ENCODE measurements at regions not wholly inside any gene's neighbourhood (a gene's known extent, or its start where the extent isn't known, plus 50 kb on each side); places are given as distances from the start of the nearest gene placed in this dataset.

- TF ChIP-seq TSHZ2 (CRISPR knock-in tag; IDR thresholded peaks at IDR 0.05) = no peak
- TF ChIP-seq CSDC2 (CRISPR knock-in tag; IDR thresholded peaks at IDR 0.05) = no peak
- TF ChIP-seq ZC3H10 (CRISPR knock-in tag; IDR thresholded peaks at IDR 0.05) = no peak
- TF ChIP-seq POU6F1 (CRISPR knock-in tag; IDR thresholded peaks at IDR 0.05; ENCODE audit: borderline replicate concordance, low read depth) = no peak
Observed at GRCh38 chr1:213686983-213687382, 300.8 kb upstream of the PROX1 start (continued).

GRCh38 chr1:213687832-213688231 lies 299.9 kb upstream of the PROX1 start:
- ATAC-seq = no peak
- TF ChIP-seq ZC3H10 (CRISPR knock-in tag; IDR thresholded peaks at IDR 0.05) (no peak), ZNF8 (CRISPR knock-in tag; IDR thresholded peaks at IDR 0.05) (no peak), TCF4 (CRISPR knock-in tag; IDR thresholded peaks at IDR 0.05; ENCODE audit: borderline replicate concordance) (no peak), RARB (CRISPR knock-in tag; IDR thresholded peaks at IDR 0.05) (no peak), POU6F1 (CRISPR knock-in tag; IDR thresholded peaks at IDR 0.05; ENCODE audit: borderline replicate concordance, low read depth) (no peak), SNAI2 (CRISPR knock-in tag; IDR thresholded peaks at IDR 0.05) (no peak)

- TF ChIP-seq ZFP30 (CRISPR knock-in tag; IDR thresholded peaks at IDR 0.05) (no peak), POU6F1 (CRISPR knock-in tag; IDR thresholded peaks at IDR 0.05; ENCODE audit: borderline replicate concordance, low read depth) (no peak), PATZ1 (CRISPR knock-in tag; IDR thresholded peaks at IDR 0.05; ENCODE audit: borderline replicate concordance) (no peak), CSDC2 (CRISPR knock-in tag; IDR thresholded peaks at IDR 0.05) (no peak), CSRNP3 (CRISPR knock-in tag; IDR thresholded peaks at IDR 0.05) (no peak), CREB5 (CRISPR knock-in tag; IDR thresholded peaks at IDR 0.05; ENCODE audit: low read depth) (no peak), ARNTL (CRISPR knock-in tag; IDR thresholded peaks at IDR 0.05; ENCODE audit: borderline replicate concordance, low read depth) (no peak), ZNF8 (CRISPR knock-in tag; IDR thresholded peaks at IDR 0.05) (no peak), OSR1 (CRISPR knock-in tag; IDR thresholded peaks at IDR 0.05) (no peak), ZNF70 (CRISPR knock-in tag; IDR thresholded peaks at IDR 0.05) (no peak), TCF4 (CRISPR knock-in tag; IDR thresholded peaks at IDR 0.05; ENCODE audit: borderline replicate concordance) (no peak), ISL1 (CRISPR knock-in tag; IDR thresholded peaks at IDR 0.05) (no peak), GLIS3 (CRISPR knock-in tag; IDR thresholded peaks at IDR 0.05) (no peak)
Observed at GRCh38 chr1:213688655-213689054, 299.1 kb upstream of the PROX1 start.

More at GRCh38 chr1:213688655-213689054, 299.1 kb upstream of the PROX1 start:
- ATAC-seq = no peak

Measured in SK-N-SH treated with all-trans-retinoic acid at 6 μM for 48 hours (cell line).